Activated naive CD4-positive, alpha-beta T cell treated with anti-CD3 and anti-CD28 coated beads, Interleukin-2, amount 50 U/mL, for 72 hours (primary cell): ENCODE measurements at regions not wholly inside any gene's neighbourhood (a gene's known extent, or its start where the extent isn't known, plus 50 kb on each side); places are given as distances from the start of the nearest gene placed in this dataset.
"Not testable (repeated sequence)": the region's sequence is repeated elsewhere in the genome, so short reads cannot be mapped to it uniquely, and the experiment has no call there.

Experiments
- ATAC-seq, 2 donors: fragments of 150-1000 bp; cut with Tn5 transposase; 2 replicates each; pipeline ENCODE4 v1.10.0; 2021; ENCODE audit warnings: mild to moderate bottlenecking in 2 of 2, moderate library complexity in 2 of 2
- DNase-seq, 2 donors: peaks; one replicate each; pipeline ENCODE4 v3.0.0; 2021 to 2022; ENCODE audit warnings: low spot score in 2 of 2
- H3K27ac Mint-ChIP-seq, 2 donors: one replicate each; pipeline ENCODE4 v1.8.0; 2022; ENCODE audit warnings: mild to moderate bottlenecking in 2 of 2, mixed read lengths in 2 of 2
- H3K36me3 Mint-ChIP-seq, 2 donors: one replicate each; pipeline ENCODE4 v1.8.0; 2022; ENCODE audit warnings: mixed read lengths in 2 of 2
- H3K9me3 Mint-ChIP-seq, 2 donors: one replicate each; pipeline ENCODE4 v1.8.0; 2022; ENCODE audit warnings: mixed read lengths in 2 of 2

DNA sequence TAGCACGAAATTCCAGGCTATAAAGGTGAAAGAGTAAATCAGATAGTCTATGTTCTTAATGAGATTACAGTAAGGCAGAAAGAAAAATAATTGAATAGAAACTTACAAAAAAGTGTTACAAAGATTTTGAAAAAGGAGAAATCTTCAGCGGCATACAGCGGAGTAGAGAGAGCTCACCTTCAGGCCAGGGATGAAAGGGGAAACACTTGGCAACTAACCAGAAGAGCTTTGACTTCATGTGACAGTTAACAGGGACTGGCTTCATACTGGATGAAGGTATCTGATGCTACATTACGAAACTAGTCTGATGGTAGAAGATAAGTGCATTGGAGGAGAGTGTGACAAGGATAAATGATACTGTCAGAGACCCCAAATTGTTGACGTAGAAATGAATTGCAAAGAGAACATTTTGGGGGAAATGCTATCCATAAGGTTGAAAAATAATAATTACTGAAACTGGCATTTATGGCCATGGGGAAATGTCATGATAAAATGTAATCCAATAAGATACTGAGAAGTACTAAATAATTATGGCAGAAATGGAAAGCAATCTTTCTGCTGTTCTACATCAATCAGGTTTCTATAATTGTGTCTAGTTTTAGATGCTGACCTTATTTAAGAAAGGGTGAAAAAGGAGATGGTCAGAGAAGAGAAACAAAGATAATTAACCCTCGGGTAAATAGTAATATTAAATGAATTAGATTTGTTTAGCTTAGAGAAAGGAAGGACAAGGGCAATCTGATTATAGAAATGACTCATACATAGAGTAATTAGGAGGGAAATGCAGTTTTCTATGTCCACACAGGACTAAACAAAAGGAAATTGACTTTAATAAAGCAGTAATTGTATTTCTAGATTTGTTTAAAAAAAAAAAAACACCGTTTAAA is 808.7 kb downstream of the NCAM2 start:
- DNase-seq: no peak
- Mint-ChIP-seq H3K27ac (no peak overlapping the region), H3K9me3 (peaks cover 18 to 24% of the 10 kb centered on the region in 2 donors), H3K36me3 (peaks cover 0 to 5% of the 10 kb centered on the region in 2 donors)
- ATAC-seq: no peak

DNA sequence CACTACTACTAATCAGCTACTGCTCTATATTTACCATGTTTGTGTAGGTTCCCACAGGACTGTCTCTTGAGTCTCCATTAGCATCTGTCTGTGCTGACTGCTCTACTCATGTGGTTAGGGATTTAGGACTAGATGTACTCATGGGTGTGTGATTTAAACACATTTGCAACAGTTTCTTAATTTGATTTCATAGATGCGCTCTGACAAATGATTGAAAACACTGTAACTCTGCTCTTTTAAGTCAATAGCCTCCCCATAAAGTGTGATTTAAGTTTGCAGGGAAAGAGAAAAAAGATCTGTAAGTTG is 809.3 kb downstream of the NCAM2 start:
- Mint-ChIP-seq H3K9me3 (peaks cover 24% of the 10 kb centered on the region in 2 donors), H3K36me3 (peaks cover 0 to 5% of the 10 kb centered on the region in 2 donors), H3K27ac (no peak overlapping the region)
- DNase-seq (no peak), ATAC-seq (no peak)

DNA sequence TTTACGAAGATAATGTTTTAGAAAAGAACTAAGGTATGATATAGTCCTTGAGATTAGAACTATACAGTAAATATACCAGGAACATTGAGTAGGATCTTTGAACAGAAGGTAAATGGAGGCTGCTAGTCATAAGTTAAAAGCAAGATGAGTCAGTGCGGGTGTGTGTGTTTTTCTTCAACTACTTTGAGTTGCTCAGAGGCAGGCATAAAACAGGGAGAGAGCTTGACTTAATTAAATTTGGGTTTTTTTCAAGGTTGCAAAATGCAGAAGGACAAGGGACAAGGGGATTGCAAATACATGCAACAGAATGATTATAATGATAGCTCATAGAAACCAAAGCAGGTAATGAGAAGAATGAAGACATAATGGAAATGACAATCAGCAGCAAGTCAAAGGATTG is 815.1 kb downstream of the NCAM2 start:
- H3K36me3 Mint-ChIP-seq: no peaks in the 10 kb centered on the region
- H3K27ac Mint-ChIP-seq: no peak overlapping the region
- peaks cover 3 to 12% of the 10 kb centered on the region in 2 donors for H3K9me3 Mint-ChIP-seq
- DNase-seq: no peak
- no peak for ATAC-seq

DNA sequence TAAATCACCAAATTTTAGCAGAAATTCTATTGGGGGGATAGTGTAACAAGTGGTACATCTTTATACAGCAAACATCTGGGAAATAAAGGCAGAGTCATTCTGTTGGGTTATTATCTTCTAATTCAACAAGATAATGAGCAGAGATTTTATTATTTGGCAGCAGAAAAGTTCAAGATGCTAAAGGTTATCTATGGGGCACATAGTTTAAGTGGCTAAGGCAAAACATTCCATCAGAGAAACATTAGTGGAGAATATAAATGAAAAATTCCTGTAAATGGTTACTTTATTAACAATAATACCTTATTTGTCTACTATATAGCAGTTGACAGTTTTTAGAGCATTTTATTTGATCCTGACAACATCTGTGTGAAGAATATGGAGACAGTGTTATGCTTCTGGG is 815.7 kb downstream of the NCAM2 start:
- ATAC-seq (no peak), DNase-seq (no peak)
- peaks cover 0 to 10% of the 10 kb centered on the region in 2 donors for H3K9me3 Mint-ChIP-seq
- H3K36me3 Mint-ChIP-seq: no peaks in the 10 kb centered on the region
- H3K27ac Mint-ChIP-seq: no peak overlapping the region

DNA sequence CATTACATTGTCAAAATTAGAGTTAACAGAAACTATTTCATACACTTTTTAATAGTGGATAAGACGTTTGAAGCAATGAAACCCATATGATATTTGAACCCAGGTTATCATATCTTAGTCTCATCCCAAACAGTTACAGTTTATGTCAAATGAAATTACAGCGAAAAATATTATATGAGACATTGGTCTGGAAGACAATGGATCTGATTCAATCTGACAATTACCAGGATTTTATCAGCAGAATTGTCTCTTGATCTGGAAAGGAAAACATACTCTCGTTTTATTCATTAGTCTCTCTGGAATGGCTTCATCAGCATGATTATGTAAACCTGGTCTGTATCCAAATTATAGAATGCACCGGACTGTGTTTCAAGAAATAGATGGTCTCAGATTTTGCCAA is 818.6 kb downstream of the NCAM2 start:
- no peak for DNase-seq
- Mint-ChIP-seq H3K27ac (no peak overlapping the region), H3K36me3 (no peaks in the 10 kb centered on the region), H3K9me3 (peaks cover 10 to 15% of the 10 kb centered on the region in 2 donors)
- no peak for ATAC-seq

DNA sequence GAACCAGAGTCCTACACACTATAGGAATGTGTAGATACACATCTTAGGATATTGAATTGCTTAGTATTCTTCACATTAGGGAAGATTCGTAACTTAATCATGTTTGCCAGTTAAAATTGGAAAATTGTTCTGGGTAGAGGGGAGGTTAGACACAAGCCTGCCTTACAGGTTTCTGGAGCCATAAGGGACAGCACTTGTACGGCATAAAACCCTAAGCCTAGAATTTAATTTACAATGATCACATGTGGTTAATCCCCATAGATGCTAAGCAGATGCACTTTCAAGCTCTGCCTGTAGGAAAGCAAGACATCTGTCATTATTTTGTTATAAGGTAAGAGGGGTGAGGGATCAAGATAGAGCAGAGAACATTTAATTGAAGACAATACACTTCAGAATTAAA is 820.7 kb downstream of the NCAM2 start:
- H3K36me3 Mint-ChIP-seq: no peaks in the 10 kb centered on the region
- H3K9me3 Mint-ChIP-seq: peaks cover 5 to 23% of the 10 kb centered on the region in 2 donors
- DNase-seq (no peak), ATAC-seq (no peak)
- no peak overlapping the region for H3K27ac Mint-ChIP-seq

DNA sequence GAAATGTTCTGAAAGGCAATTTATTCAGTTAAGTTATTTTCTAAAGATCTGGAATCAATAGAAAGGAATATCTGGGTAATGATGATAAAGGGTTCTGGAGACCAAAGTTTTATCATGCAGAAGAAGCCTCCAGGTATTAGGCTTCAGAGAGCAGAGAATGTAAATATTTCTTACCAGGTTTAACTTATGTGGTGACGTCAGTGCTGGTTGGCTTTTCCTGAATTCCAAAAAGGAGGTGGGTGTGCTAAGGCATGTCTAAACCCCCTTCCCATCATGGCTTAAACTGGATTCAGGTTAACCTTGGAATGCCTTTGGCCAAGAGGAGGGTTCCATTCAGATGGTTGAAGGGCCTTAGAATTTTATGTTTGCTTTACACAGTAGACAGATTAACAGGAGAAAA is 829.9 kb downstream of the NCAM2 start:
- ATAC-seq (no peak), DNase-seq (no peak)
- no peak overlapping the region for H3K27ac Mint-ChIP-seq
- H3K9me3 Mint-ChIP-seq: peaks cover 9% of the 10 kb centered on the region in 2 donors
- no peaks in the 10 kb centered on the region for H3K36me3 Mint-ChIP-seq

DNA sequence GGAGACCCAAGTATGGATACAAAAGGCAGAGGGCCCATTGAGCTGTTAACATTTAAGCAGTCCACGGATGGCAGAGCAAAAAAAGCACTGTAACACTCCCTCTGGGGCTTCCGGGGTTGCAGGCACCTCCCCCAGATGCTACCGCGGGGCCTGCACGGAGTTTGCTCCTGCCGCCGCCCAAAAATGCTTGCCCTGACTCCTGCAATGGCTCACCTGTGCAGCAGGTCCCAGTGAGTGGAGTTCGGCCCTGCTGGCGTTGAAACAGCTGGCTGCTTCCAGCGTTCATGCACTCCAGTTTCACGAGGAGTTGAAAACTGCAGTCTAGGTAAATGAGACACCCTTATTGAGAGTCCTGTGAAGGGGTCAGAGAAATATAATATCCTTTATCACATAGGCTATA is 832.8 kb downstream of the NCAM2 start:
- Mint-ChIP-seq H3K27ac (no peak overlapping the region), H3K9me3 (peaks cover 5 to 6% of the 10 kb centered on the region in 2 donors), H3K36me3 (no peaks in the 10 kb centered on the region)
- DNase-seq: no peak
- ATAC-seq: no peak

DNA sequence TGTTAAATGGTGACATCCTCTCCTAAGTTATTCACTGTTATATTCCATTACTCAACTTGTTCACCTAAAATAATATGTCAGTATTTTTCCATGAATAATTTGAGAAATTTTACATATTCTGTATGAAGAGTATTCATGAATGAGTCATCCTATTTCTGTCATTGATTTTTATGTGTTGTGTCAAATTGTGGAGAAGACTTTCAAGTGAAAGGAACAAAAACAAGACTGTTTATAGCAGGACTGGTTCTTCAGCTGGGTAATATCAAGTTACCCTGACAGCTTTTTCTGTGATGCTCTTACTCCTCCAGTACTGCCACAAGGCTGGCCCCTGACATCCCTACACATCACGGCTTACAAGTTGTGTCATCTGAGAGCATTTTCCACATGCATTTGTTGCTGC is 847.7 kb downstream of the NCAM2 start:
- peaks cover 0 to 7% of the 10 kb centered on the region in 2 donors for H3K36me3 Mint-ChIP-seq
- peaks cover 11% of the 10 kb centered on the region in 2 donors for H3K9me3 Mint-ChIP-seq
- H3K27ac Mint-ChIP-seq: no peak overlapping the region
- DNase-seq (no peak), ATAC-seq (no peak)

DNA sequence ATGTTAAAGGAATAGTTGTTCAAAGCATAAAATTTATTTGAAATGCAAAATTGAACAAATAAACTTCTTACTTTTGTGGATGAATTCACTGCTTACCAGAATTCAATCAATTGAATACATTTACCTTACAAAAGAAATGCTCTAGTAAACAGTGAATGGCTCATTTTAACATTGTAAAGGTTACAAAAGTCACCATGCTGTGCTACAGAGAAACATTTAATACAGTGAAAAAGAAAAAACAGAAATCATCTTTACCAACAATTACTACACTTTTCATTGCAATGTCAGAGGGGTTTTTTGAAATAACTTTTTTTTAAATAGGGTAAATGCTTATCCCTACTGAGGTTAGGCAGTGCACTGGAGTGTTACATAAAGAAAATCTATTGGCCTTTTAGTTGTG is 853.0 kb downstream of the NCAM2 start:
- H3K9me3 Mint-ChIP-seq: peaks cover 6 to 14% of the 10 kb centered on the region in 2 donors
- no peak for ATAC-seq
- H3K36me3 Mint-ChIP-seq: peaks cover 0 to 5% of the 10 kb centered on the region in 2 donors
- no peak for DNase-seq
- H3K27ac Mint-ChIP-seq: no peak overlapping the region

DNA sequence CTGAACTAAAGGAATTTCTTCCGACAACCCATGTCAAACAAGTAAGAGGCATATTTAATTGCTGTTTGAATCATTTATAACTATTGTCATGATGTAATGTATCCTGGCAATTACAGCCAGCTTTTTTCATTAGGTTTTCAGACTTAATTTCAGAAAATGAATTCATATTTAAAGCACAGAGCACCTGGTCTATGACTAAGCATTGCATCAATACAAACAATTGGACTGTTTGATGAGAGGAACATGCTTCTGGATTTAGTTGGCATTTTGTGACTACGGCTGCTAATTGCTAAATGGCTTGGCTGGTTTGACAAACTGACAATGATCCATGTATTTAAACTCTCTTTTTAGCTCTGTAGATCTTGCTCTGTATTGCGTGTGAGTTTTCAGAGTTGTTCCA is 853.4 kb downstream of the NCAM2 start:
- H3K27ac Mint-ChIP-seq: no peak overlapping the region

DNA sequence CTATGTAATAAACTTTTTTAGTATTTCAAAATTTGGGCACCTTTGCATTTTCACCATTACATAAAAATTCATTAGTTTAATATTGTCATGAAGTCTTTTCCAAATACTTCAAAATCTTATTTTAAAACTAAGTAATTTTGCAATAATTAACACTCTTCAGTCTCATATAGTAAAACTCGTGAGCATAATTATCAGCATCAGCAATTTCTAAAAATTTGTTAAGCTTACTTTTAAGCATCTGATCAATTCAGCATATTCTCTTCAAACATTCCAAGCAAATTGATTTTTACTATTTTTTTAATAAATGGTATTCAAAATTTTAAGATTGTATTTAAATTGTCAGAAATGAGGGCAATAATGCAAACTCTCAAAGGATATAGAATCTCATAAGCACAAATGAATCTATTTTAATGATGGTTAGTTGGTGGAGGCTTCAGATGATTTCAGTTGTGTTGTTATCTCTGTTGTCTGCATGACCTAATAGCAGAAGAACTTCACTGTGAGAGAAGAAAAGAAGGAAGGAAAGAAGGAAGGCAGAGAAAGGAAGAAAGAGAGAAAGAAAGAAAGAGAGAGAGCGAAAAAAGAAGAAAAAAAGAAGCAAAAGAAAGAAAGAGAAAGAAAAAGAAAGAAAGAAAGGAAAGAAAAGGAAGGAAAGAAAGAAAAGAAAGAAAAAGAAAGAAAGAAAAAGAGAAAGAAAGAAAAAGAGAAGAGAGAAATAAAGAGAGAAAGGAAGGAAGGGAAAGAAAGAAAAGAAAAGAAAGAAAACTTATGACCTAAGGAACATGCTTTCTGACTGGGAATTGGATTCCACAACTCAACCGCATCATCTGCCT is 860.5 kb downstream of the NCAM2 start:
- H3K36me3 Mint-ChIP-seq: no peaks in the 10 kb centered on the region
- peaks cover 9 to 18% of the 10 kb centered on the region in 2 donors for H3K9me3 Mint-ChIP-seq
- no peak for ATAC-seq
- H3K27ac Mint-ChIP-seq: peak overlapping the region in 1 of 2 donors; percentile 9
- no peak for DNase-seq

More for the DNA sequence above, 853.4 kb downstream of the NCAM2 start:
- DNase-seq: no peak
- peaks cover 0 to 5% of the 10 kb centered on the region in 2 donors for H3K36me3 Mint-ChIP-seq
- peaks cover 6 to 17% of the 10 kb centered on the region in 2 donors for H3K9me3 Mint-ChIP-seq
- ATAC-seq: no peak

DNA sequence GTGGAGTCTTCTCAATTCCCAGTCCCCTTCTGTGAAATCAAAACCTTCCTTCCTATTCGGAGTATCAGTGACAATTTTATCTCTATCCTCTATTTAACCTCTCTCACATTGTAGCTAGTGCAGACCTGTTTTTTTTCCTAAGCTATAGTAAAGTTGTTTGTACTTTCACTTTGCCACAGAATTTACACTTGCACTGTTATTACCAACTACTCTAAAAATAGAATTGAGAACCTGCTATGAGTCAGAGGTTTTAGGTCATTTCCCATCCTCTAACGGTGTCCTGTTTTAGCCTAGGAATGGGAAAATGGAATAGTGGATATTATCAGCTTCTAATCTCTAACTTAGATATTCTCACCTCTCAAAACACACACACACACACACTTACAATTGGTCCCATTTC is 862.7 kb downstream of the NCAM2 start:
- no peaks in the 10 kb centered on the region for H3K36me3 Mint-ChIP-seq
- H3K9me3 Mint-ChIP-seq: peaks cover 9 to 13% of the 10 kb centered on the region in 2 donors
- DNase-seq (no peak), ATAC-seq (no peak)
- no peak overlapping the region for H3K27ac Mint-ChIP-seq

DNA sequence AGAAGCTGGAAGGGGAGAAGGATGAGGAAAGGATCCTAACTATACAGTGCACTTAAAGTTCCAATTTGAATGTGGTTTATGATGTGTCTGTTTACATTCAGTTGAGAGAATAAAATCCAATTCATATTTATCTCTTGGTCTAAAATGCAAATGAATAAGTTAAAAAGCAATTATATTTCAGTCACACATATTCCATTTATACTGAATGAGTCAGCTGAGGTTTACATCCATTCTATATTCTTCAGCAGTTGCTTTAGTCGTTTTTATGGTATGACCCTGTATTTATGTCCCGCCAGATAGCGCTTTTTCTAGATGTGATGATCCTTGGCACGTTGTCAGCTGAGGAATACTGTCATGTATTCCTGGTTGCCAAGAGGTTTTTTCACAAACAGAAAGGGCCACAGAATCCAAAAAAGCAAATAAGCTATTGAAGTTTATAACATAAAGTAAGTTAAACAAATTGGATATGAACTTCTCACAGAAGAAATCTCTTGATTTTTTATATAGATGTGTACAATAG is 866.2 kb downstream of the NCAM2 start:
- Mint-ChIP-seq H3K27ac (no peak overlapping the region), H3K9me3 (peaks cover 4 to 11% of the 10 kb centered on the region in 2 donors)

DNA sequence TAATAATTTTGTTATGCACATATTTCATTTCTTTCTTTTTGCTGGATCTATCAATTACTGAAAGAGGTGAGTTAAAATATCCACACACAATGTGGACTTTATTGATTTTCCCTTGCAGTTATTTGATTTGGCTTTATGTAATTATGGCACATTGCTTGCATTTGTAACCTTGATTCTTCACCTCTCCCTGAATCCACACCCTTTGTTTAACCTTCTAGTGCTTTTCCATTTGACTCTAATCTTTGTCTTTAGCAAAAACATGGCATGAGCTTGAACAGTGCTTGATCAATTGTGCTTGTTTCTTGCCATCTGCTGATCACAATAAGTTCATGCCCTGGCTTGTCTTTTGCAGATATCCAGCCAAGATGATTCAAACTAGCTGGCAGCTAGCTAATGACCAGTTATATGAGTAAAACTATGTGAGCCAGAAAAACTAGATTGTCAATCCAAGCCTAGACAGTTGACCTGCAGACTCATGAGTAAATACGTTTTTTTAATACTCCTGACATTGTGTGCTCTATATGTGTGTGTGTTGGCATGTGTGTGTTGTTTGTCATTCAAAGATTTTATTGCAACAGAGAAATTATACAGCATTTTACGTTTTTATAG is 899.2 kb downstream of the NCAM2 start:
- DNase-seq (no peak), ATAC-seq (no peak)
- peaks cover 17 to 27% of the 10 kb centered on the region in 2 donors for H3K9me3 Mint-ChIP-seq
- peaks cover 0 to 5% of the 10 kb centered on the region in 2 donors for H3K36me3 Mint-ChIP-seq
- H3K27ac Mint-ChIP-seq: no peak overlapping the region

More for the DNA sequence above, 866.2 kb downstream of the NCAM2 start:
- ATAC-seq: no peak
- no peak for DNase-seq
- H3K36me3 Mint-ChIP-seq: no peaks in the 10 kb centered on the region

DNA sequence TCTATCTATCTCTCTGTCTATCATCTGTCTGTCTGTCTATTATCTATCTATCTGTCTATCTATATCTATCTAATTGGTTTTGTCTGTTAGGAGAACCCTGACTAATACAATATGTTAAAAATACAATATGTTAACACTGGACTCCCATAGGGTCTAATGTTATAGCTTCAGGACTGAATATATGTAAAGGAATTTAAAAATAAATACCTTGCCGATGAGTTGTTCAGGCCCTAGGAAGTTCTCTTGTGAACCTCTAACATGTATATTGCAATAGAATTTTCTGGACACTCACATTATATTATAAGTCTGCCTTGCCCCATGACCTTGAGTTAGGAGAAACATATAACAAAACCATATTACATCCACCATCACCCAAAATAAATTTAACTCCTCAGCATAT is 900.6 kb downstream of the NCAM2 start:
- DNase-seq (no peak), ATAC-seq (no peak)
- H3K9me3 Mint-ChIP-seq: peaks cover 16 to 17% of the 10 kb centered on the region in 2 donors
- H3K27ac Mint-ChIP-seq: no peak overlapping the region
- H3K36me3 Mint-ChIP-seq: peaks cover 0 to 5% of the 10 kb centered on the region in 2 donors

DNA sequence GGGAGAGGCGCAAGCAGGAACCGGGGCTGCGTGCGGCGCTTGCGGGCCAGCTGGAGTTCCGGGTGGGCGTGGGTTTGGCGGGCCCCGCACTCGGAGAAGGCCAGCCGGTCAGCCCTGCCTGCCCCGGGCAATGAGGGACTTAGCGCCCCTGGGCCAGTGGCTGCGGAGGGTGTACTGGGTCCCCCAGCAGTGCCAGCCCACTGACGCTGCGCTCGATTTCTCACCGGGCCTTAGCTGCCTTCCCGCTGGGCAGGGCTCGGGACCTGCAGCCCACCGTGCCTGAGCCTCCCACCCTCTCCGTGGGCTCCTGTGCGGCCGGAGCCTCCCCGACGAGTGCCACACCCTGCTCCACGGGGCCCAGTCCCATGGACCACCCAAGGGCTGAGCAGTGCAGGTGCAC is 904.2 kb downstream of the NCAM2 start:
- not testable (repeated sequence) for H3K36me3 Mint-ChIP-seq, H3K27ac Mint-ChIP-seq, ATAC-seq, DNase-seq, H3K9me3 Mint-ChIP-seq
